ENCODE measurements at regions not wholly inside any gene's neighbourhood (a gene's known extent, or its start where the extent isn't known, plus 50 kb on each side); places are given as distances from the start of the nearest gene placed in this dataset.
"Not testable (repeated sequence)": the region's sequence is repeated elsewhere in the genome, so short reads cannot be mapped to it uniquely, and the experiment has no call there.

DNA sequence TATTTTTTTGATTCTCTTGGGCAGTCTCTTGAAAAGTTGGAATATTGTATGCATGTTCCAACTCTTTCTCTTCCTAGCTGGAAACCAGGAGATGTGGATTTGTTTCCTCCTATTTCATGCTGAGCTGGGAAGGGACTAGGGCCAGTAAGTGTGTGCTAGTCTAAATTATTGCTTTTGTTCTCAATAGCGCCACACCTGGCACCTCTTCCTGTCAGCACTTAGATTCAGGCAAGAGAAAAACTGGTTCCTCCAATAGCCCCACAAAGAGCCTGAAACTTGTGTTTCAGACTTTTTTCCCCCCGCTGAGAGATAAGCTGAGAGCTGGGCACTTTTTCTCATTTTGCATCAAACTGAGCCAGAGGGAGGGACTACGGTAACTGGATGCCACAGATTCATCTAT lies 353.4 kb downstream of the OLFM4 start:
- DNase-seq (ENCODE audit: low read depth), result no peak

GRCh38 chr13:53398051-53398450 lies 369.4 kb downstream of the OLFM4 start:
- no peak for DNase-seq (ENCODE audit: low read depth)

- DNase-seq (ENCODE audit: low read depth), result no peak
These were observed 377.0 kb downstream of the OLFM4 start for GRCh38 chr13:53405616-53406015.

DNA sequence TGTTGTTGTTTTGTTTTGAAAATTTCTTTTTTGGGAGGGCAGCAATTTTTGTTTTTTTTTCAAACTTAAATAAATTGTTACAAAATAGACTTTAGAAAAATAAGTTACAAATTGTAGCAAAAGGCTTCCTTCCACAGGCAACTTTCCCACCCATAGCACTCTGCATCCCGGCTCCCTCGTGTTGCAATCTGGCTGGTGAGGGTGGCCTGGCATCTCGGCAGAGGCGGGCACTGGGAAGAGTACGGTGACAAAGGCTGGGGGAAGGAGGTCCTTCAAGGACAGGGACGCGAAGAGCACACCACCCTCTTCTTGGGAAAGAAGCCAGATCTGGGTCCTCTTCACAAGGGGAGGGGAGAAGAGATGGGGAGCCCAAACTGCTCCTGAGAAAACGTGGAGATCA lies 379.7 kb downstream of the OLFM4 start:
- no peak for DNase-seq (ENCODE audit: low read depth)

GRCh38 chr13:53408847-53409568 lies 380.4 kb downstream of the OLFM4 start:
- DNase-seq (ENCODE audit: low read depth), result no peak

DNA sequence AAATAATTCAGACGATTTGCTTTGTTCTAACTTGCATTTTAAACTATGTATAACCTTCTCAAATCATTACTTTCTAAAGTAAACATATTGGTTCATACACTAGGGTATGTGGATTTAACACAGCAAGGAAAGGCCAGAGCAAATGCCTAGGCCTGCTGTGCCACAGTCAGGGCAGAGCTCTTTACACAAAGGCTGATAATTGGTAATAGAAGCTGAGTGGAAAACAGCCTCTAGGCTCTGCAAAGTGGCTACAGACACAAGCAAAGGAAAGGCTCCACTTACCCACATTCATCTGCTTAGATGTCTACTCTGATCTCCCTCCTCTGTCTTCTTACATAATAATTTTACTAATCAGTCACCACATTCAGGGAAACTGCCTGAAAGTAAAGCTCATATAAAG lies 382.9 kb downstream of the OLFM4 start:
- no peak for DNase-seq (ENCODE audit: low read depth)

DNA sequence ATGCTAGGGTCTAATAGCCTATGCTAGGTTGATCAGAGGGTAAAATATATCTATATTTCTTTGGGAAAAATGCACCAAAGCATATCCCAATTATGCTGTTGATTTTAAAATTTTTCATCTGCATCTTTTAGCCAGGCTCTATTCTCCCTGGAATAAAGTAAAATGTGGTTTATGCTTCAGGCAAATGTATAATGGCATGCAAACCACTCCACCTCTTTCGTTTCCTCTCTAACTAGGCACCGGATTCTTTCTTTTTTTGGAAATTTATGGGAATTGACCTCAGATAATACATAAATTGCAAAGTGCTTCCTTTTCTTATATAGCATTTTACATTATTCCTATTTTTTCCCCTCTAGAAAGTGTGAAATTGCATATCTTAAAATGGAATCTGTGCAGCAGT lies 386.5 kb downstream of the OLFM4 start:
- no peak for DNase-seq (ENCODE audit: low read depth)

GRCh38 chr13:53417601-53418000 lies 389.0 kb downstream of the OLFM4 start:
- no peak for DNase-seq (ENCODE audit: low read depth)

DNA sequence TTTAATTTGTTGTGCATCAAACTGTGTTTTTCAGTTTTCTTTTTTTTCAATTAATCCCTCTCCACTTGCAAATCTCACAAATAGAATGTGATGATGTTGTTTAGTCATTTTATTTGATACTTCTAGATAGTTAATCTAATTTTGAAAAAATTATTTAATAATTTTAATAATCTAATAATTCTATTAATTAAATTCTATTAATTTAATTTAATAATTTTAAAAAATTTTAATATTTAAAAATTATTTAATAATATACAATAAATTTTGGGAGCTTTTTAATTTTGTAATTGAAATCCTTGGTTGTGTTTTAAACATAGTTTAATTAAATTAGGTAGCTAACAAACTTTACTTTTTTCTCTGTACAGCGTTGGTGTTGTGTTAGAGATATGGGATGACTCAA lies 393.8 kb downstream of the OLFM4 start:
- DNase-seq (ENCODE audit: low read depth), result no peak

DNA sequence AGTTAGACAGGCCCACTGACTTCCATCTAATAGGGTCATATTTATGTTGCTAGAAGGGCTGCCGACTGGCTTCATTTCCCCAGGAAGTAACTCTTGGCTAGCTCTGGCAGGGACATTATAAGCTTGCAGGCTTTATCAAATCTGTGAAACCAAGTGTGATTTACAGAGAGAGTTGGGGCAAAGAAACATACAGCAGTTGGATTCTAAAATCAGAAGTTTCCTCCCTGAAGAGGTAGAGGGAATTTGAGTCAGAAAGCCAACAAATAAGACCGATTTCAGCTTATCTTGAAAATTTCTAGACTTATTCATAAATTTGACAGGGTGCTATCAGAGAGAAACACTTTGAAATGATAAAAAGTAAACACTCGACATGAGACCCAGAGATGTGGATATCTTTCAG lies 407.8 kb downstream of the OLFM4 start:
- DNase-seq (ENCODE audit: low read depth), result no peak

DNA sequence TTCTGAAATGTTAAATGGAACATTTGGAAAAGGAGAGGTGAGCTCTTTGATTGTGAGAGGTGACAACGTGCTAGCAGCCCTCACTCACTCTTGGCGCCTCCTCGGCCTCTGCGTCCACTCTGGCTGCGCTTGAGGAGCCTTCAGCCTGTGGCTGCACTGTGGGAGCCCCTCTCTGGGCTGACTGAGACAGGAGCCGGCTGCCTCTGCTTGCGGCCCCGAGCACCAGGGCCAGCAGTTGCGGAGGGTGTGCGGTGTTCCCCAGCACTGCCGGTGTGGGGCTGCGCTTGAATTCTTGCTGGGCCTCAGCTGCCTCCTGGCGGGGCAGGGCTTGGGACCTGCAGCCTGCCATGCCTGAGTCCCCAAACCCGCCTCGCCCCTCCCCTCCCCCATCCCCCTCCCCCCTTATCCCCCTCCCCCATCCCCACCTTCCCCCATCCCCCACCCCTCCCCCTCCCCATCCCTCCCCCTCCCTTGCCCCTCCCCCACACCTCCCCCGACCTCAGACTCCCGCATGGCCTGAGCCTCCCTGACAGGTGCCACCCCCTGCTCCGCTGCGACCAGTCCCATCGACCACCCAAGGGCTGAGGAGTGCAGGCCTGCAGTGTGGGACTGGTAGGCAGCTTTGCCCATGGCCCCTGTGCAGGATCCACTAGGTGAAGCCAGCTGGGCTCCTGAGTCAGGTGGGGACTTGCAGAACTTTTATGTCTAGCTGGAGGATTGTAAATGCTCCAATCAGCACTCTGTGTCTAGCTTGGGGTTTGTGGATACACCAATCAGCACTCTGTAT lies 411.0 kb downstream of the OLFM4 start:
- DNase-seq (ENCODE audit: low read depth), result no peak

DNA sequence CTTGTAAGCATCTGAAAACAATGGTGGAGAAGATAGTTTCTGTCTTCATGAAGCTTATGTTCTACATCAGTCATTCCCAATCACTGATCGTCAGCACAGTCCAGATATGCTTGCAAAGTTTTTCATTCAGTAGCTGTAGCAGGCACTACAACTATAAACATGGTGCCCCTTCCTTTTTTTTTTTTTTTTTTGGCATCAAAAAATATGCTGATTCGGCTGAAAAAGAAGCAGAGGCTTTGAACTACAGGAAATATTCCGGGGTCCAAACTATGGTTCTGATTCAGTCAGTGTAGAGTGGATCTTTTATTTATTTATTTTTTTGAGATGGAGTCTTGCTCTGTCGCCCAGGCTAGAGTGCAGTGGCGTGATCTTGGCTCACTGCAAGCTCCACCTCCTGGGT lies 414.4 kb downstream of the OLFM4 start:
- no peak for DNase-seq (ENCODE audit: low read depth)

GRCh38 chr13:53445686-53446085 lies 417.1 kb downstream of the OLFM4 start:
- DNase-seq (ENCODE audit: low read depth), result no peak

DNA sequence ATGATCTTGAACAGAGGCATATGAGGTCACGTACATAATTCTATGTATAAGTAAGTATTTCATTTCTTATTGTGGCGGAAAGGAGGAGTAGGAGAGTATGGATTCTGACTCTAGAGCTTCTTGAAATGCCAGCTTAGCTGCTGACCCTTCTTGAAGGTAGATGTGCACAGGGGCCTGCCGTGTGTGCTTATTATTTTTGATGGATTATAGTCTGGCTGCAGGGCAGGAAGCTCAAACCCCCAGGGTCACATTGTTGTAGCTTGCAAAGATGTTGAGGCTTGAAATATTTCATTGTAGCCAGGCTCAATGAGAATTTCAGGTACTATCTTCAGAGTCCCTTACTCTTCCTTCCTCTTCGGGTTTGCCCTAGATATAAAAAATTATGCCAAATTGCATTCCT lies 418.8 kb downstream of the OLFM4 start:
- no peak for DNase-seq (ENCODE audit: low read depth)

DNA sequence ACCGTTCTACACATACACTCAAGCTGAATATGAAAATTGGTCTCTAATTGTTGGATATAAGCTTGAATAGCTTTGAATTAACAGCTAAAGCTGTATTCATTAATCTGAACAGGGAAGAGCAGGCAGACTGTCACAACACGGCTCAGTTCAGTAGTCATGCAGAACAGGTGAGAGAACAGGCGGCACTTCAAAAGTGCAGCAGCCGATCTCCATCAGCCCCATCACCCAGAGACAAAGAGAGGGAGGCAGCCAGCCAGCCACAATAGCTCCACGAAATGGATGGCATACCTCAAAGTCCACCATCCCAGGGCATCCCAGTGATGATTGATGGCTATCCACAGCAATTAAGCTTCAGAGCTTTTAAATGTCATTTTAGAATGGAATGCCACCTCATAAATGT lies 419.2 kb downstream of the OLFM4 start:
- DNase-seq (ENCODE audit: low read depth), result no peak

DNA sequence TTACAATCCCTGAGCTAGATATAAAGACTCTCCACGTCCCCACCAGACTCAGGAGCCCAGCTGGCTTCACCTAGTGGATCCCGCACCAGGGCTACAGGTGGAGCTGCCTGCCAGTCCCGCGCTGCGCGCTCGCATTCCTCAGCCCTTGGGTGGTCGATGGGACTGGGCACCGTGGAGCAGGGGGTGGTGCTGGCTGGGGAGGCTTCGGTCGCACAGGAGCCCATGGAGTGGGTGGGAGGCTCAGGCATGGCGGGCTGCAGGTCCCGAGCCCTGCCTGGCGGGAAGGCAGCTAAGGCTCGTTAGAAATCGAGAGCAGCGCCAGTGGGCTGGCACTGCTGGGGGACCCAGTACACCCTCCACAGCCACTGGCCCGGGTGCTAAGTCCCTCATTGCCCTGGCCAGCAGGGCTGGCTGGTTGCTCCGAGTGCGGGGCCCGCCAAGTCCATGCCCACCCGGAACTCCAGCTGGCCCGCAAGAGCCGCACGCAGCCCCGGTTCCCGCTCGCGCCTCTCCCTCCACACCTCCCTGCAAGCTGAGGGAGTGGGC lies 423.7 kb downstream of the OLFM4 start:
- DNase-seq (ENCODE audit: low read depth), result not testable (repeated sequence)

GRCh38 chr13:53460796-53461195 lies 432.2 kb downstream of the OLFM4 start:
- DNase-seq (ENCODE audit: low read depth), result no peak

- no peak for DNase-seq (ENCODE audit: low read depth)
These were observed 434.5 kb downstream of the OLFM4 start for GRCh38 chr13:53463106-53463505.

DNA sequence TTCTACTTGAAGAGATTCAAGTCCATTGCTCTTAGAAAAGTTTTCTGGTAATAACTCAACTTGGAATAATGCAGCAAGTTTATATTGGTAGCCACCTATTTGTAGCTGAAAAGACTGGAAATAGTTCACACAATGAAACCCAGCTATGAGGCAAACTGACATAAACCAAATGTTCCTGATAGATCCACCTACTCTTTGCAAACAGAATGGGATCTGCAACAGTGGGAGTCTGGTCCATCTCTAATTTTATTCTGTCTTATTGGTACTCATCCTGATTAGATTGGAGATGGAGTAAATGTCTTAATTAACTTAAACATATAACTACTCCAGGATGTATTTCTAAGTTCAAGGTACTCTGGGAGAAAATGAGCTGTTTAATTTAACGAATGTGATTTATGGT lies 438.0 kb downstream of the OLFM4 start:
- no peak for DNase-seq (ENCODE audit: low read depth)

DNA sequence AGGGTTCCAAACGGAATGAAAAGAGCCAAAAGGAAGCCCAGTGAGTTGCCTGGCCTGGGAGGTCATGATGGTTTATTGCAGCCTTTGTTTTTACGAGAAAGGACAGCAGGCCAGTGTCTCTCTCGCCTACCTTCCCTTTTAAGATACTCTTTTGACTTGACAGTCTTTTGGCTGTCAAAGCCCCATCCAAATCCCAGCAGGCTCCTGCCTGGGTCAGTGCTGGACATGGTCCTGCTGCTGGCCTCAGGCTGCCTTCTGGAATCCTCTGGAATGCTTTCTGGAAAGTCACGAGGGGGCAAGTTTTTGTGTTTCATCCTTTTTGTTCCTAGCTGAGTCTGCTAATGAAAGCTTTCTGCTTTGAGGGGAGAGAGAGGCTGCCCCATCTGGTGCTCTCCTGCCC lies 444.8 kb downstream of the OLFM4 start:
- DNase-seq (ENCODE audit: low read depth), result no peak

- no peak for DNase-seq (ENCODE audit: low read depth)
These were observed 446.3 kb downstream of the OLFM4 start for GRCh38 chr13:53474878-53475277.

DNA sequence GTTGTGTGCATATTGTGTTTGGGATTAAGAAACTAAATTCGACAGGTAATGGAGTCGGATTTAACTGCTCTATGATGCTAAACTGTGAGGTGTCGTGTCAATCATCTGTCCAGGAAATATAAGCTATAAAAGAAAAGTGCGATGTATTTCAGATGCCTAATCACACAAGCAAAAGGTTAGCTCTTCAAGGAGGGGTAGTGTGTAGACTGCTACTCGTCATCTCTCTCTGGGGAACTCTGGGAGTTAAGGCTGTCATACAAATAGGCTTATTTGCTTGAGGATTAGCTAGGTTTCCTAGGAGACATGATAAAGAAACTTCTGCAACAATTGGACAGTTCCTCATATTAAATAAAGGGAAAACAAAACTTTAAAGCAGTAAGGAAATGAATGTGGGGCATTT lies 462.1 kb downstream of the OLFM4 start:
- DNase-seq (ENCODE audit: low read depth), result no peak

- DNase-seq (ENCODE audit: low read depth), result no peak
These were observed 465.8 kb downstream of the OLFM4 start for GRCh38 chr13:53494406-53494805.

All from Daoy (cell line).